Thyroid gland (tissue), 4 donors: ENCODE measurements at regions not wholly inside any gene's neighbourhood (a gene's known extent, or its start where the extent isn't known, plus 50 kb on each side); places are given as distances from the start of the nearest gene placed in this dataset.

ENCODE experiments used
- CTCF ChIP-seq, 6 experiments: fragments of 200-600 bp in 3 of 6; fragments of 450-650 bp in 3 of 6; sonication (generic) in 3 of 6; IDR thresholded peaks; one replicate each; pipeline ENCODE4 v1.5.1; 2016 to 2019; ENCODE audit warnings: antibody characterized with exemption in 6 of 6, mild to moderate bottlenecking in 2 of 6, inconsistent platforms in 1 of 6, moderate library complexity in 1 of 6
- POLR2A ChIP-seq, 2 donors: fragments of 450-650 bp; IDR thresholded peaks; one replicate each; pipeline ENCODE4 v1.6.1; 2017; ENCODE audit warnings: antibody characterized with exemption in 2 of 2, mild to moderate bottlenecking in 2 of 2, moderate library complexity in 1 of 2

DNA sequence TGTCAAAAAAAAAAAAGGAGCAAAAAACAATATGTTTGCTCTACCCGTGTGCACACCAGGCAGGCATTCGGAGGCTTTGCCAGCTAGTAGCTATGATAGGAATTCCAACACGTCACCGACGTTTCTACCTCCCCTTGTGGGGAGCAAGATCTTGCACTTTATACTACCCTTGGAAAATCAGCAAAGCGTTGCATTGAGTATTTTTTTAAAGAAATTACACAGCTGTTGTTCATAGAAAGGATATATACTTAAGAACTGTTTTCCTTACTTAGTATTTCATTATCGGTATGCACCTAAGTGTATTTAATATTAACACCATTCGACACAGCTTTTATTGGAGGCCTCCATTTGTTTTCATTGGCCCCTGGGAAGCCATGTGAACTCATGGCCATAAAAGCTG, 159.9 kb upstream of the MGMT start:
- TF ChIP-seq CTCF (IDR thresholded peaks at IDR 0.05) (no peak), POLR2A (IDR thresholded peaks at IDR 0.05) (no peak)
